H1 (cell line): ENCODE measurements at regions not wholly inside any gene's neighbourhood (a gene's known extent, or its start where the extent isn't known, plus 50 kb on each side); places are given as distances from the start of the nearest gene placed in this dataset.

Experiments
- CTCF ChIA-PET: fragments of 300-600 bp; sonication (Branson Sonifier 250); formaldehyde crosslinking; loops from one replicate; lab custom pipeline; 2021; ENCODE audit not compliant: partially characterized antibody; lab: Charles Lee
- POLR2A ChIA-PET: fragments of 300-600 bp; sonication (Branson Sonifier 250); formaldehyde crosslinking; loops from one replicate; lab custom pipeline; 2021; ENCODE audit warnings: inconsistent platforms; ENCODE audit not compliant: partially characterized antibody; lab: Charles Lee
- DNase-seq, 2 experiments: peaks; one replicate each; pipeline versions ENCODE4 v3.0.0 to v3.0.0-alpha.2; 2010 to 2022; ENCODE audit warnings: low spot score in 2 of 2, low read depth in 1 of 2, mixed read lengths in 1 of 2
- FAIRE-seq: peaks from 2 replicates; lab custom pipeline; 2011; peaks lifted over from hg19 to GRCh38; lab: Jason Lieb, UNC
- H2AFZ ChIP-seq: 2 replicates; pipeline ENCODE4 v1.8.1; 2012; ENCODE audit warnings: low read length, inconsistent platforms
- H2AK5ac ChIP-seq: 2 replicates; pipeline ENCODE4 v1.6.1; 2013; ENCODE audit warnings: low read depth, low read length
- H2BK120ac ChIP-seq: replicated peaks from 2 replicates; pipeline ENCODE3; 2013; ENCODE audit warnings: low read depth, low read length, inconsistent platforms
- H2BK12ac ChIP-seq: 2 replicates; pipeline ENCODE4 v1.6.1; 2013; ENCODE audit warnings: low read depth, low read length
- H2BK15ac ChIP-seq: 2 replicates; pipeline ENCODE4 v1.6.1; 2013; ENCODE audit warnings: low read length
- H2BK20ac ChIP-seq: 2 replicates; pipeline ENCODE4 v1.6.1; 2013; ENCODE audit warnings: low read length
- H2BK5ac ChIP-seq: 2 replicates; pipeline ENCODE4 v1.6.1; 2013; ENCODE audit warnings: low read depth, low read length
- H3K14ac ChIP-seq: 2 replicates; pipeline ENCODE4 v1.6.1; 2013; ENCODE audit warnings: inconsistent platforms; ENCODE audit not compliant: insufficient read length
- H3K18ac ChIP-seq: 2 replicates; pipeline ENCODE4 v1.6.1; 2013; ENCODE audit warnings: low read length; ENCODE audit errors: extremely low read depth
- H3K23ac ChIP-seq: 2 replicates; pipeline ENCODE4 v1.6.1; 2013; ENCODE audit warnings: inconsistent platforms; ENCODE audit not compliant: insufficient read length
- H3K23me2 ChIP-seq: 2 replicates; pipeline ENCODE4 v1.6.1; 2013; ENCODE audit warnings: low read depth, low read length
- H3K27ac ChIP-seq: 2 replicates; pipeline ENCODE4 v1.6.1; 2011; ENCODE audit warnings: low read depth, low read length, inconsistent platforms
- H3K27me3 ChIP-seq, 4 experiments: replicated peaks in 1 of 4; 1 replicate in 1 of 4; 2 replicates in 3 of 4; pipeline versions ENCODE4 v1.6.1 to v1.8.1; 2011 to 2013; ENCODE audit warnings: low read length in 3 of 4, mild to moderate bottlenecking in 3 of 4, inconsistent platforms in 2 of 4, mixed read lengths in 2 of 4, moderate library complexity in 1 of 4; ENCODE audit not compliant: control insufficient read depth in 3 of 4, insufficient read depth in 3 of 4; ENCODE audit errors: extremely low read depth in 1 of 4
- H3K36me3 ChIP-seq, 4 experiments: 2 replicates each; pipeline versions ENCODE4 v1.6.1 to v1.8.1; 2011 to 2013; ENCODE audit warnings: mild to moderate bottlenecking in 4 of 4, low read length in 3 of 4, moderate library complexity in 2 of 4, control low read depth in 1 of 4, inconsistent platforms in 1 of 4; ENCODE audit not compliant: insufficient read depth in 4 of 4, control insufficient read depth in 2 of 4
- H3K4ac ChIP-seq: replicated peaks from 2 replicates; pipeline ENCODE3; 2013; ENCODE audit warnings: low read length, low read depth, mixed read lengths, inconsistent platforms; ENCODE audit not compliant: insufficient read length
- H3K4me1 ChIP-seq, 4 experiments: replicated peaks in 1 of 4; 1 replicate in 1 of 4; 2 replicates in 3 of 4; pipeline versions ENCODE4 v1.6.1 to v1.8.1; 2011 to 2013; ENCODE audit warnings: low read length in 3 of 4, inconsistent platforms in 2 of 4, mixed read lengths in 1 of 4; ENCODE audit not compliant: insufficient read depth in 4 of 4, control insufficient read depth in 3 of 4
- H3K4me2 ChIP-seq, 2 experiments: 2 replicates each; pipeline versions ENCODE4 v1.6.1 to v1.8.1; 2011 to 2013; ENCODE audit warnings: low read depth in 2 of 2, low read length in 2 of 2, control low read depth in 1 of 2, inconsistent platforms in 1 of 2, mild to moderate bottlenecking in 1 of 2; ENCODE audit not compliant: insufficient read depth in 1 of 2
- H3K4me3 ChIP-seq, 4 experiments: fragments of 200-600, 300-600 bp in 1 of 4; sonication (generic), shearing (Covaris generic), sonication (Bioruptor Twin) in 1 of 4; 2 replicates each; pipeline versions ENCODE4 v1.5.1 to v1.8.1; 2011 to 2016; ENCODE audit warnings: low read length in 4 of 4, low read depth in 3 of 4, control low read depth in 2 of 4, inconsistent platforms in 2 of 4, mild to moderate bottlenecking in 2 of 4, mixed read lengths in 1 of 4, moderate library complexity in 1 of 4; ENCODE audit not compliant: insufficient read depth in 2 of 4; ENCODE audit errors: extremely low read depth in 1 of 4
- H3K56ac ChIP-seq: replicated peaks from 2 replicates; pipeline ENCODE3; 2013; ENCODE audit warnings: low read depth, mild to moderate bottlenecking, mixed read lengths, low read length, inconsistent platforms; ENCODE audit not compliant: insufficient read length
- H3K79me1 ChIP-seq: 2 replicates; pipeline ENCODE4 v1.6.1; 2013; ENCODE audit warnings: low read depth, low read length, control low read depth
- H3K79me2 ChIP-seq, 2 experiments: 2 replicates each; pipeline versions ENCODE4 v1.6.1 to v1.8.1; 2012 to 2013; ENCODE audit warnings: low read length in 2 of 2, mild to moderate bottlenecking in 2 of 2, inconsistent platforms in 1 of 2; ENCODE audit not compliant: insufficient read depth in 2 of 2, control insufficient read depth in 1 of 2
- H3K9ac ChIP-seq, 4 experiments: replicated peaks in 1 of 4; 1 replicate in 1 of 4; 2 replicates in 3 of 4; pipeline versions ENCODE4 v1.6.1 to v1.8.1; 2011 to 2013; ENCODE audit warnings: low read depth in 3 of 4, low read length in 3 of 4, control low read depth in 2 of 4, mild to moderate bottlenecking in 2 of 4, moderate library complexity in 2 of 4, inconsistent platforms in 1 of 4; ENCODE audit errors: extremely low read depth in 1 of 4
- H3K9me3 ChIP-seq, 2 experiments: 2 replicates each; pipeline versions ENCODE4 v1.6.1 to v1.8.1; 2012 to 2013; ENCODE audit warnings: mild to moderate bottlenecking in 2 of 2, moderate library complexity in 2 of 2, control low read depth in 1 of 2, inconsistent platforms in 1 of 2, low read depth in 1 of 2, low read length in 1 of 2, mixed read lengths in 1 of 2; ENCODE audit not compliant: insufficient read depth in 2 of 2
- H4K20me1 ChIP-seq, 2 experiments: replicated peaks in 1 of 2; 2 replicates each; pipeline versions ENCODE3 to v1.8.1; 2011 to 2013; ENCODE audit warnings: inconsistent platforms in 2 of 2, low read length in 2 of 2, mild to moderate bottlenecking in 1 of 2; ENCODE audit not compliant: insufficient read depth in 2 of 2, control insufficient read depth in 1 of 2
- H4K5ac ChIP-seq: 2 replicates; pipeline ENCODE4 v1.6.1; 2013; ENCODE audit warnings: low read length, low read depth, mixed read lengths, inconsistent platforms; ENCODE audit not compliant: insufficient read length
- H4K8ac ChIP-seq: 2 replicates; pipeline ENCODE4 v1.8.0; 2013; ENCODE audit warnings: mild to moderate bottlenecking, moderate library complexity, low read length, inconsistent platforms; ENCODE audit not compliant: insufficient read depth; ENCODE audit errors: extremely low read depth
- H4K91ac ChIP-seq: replicated peaks from 2 replicates; pipeline ENCODE3; 2013; ENCODE audit warnings: low read length, mixed read lengths, inconsistent platforms; ENCODE audit not compliant: insufficient read length
- ASH2L ChIP-seq: fragments of 200-600, 300-600 bp; sonication (generic); IDR thresholded peaks from one replicate; pipeline ENCODE4 v1.7.1; 2017; ENCODE audit warnings: low read length
- BACH1 ChIP-seq: IDR thresholded peaks from 2 replicates; pipeline ENCODE4 v1.6.1; 2012; ENCODE audit warnings: low read length, improper control_type of control experiment
- BRCA1 ChIP-seq: IDR thresholded peaks from 2 replicates; pipeline ENCODE4 v1.6.1; 2012; ENCODE audit warnings: low read depth, low read length, improper control_type of control experiment
- CHD2 ChIP-seq: IDR thresholded peaks from 2 replicates; pipeline ENCODE4 v1.6.1; 2012; ENCODE audit warnings: low read length, improper control_type of control experiment
- FOSL1 ChIP-seq: IDR thresholded peaks from 2 replicates; pipeline ENCODE4 v1.6.1; 2011; ENCODE audit warnings: mild to moderate bottlenecking, low read depth, low read length, moderate library complexity; ENCODE audit not compliant: insufficient read depth
- GTF2F1 ChIP-seq: IDR thresholded peaks from 2 replicates; pipeline ENCODE4 v1.6.1; 2012; ENCODE audit warnings: low read depth, low read length, improper control_type of control experiment, borderline replicate concordance
- HDAC6 ChIP-seq: IDR thresholded peaks from one replicate; pipeline ENCODE4 v1.7.1; 2012; ENCODE audit warnings: low read depth, mild to moderate bottlenecking, inconsistent platforms, low read length, moderate library complexity
- JUND ChIP-seq: IDR thresholded peaks from 2 replicates; pipeline ENCODE4 v1.6.1; 2011; ENCODE audit warnings: mild to moderate bottlenecking, improper control_type of control experiment, low read length
- MAX ChIP-seq: IDR thresholded peaks from 2 replicates; pipeline ENCODE4 v1.6.1; 2012; ENCODE audit warnings: inconsistent platforms
- NRF1 ChIP-seq: IDR thresholded peaks from 2 replicates; pipeline ENCODE4 v1.6.1; 2011; ENCODE audit warnings: mild to moderate bottlenecking, low read depth, low read length, improper control_type of control experiment
- POU5F1 ChIP-seq: IDR thresholded peaks from 2 replicates; pipeline ENCODE4 v1.6.1; 2011; ENCODE audit warnings: low read depth, mild to moderate bottlenecking, low read length, moderate library complexity
- SIN3A ChIP-seq, 2 experiments: IDR thresholded peaks in 1 of 2; conservative IDR thresholded peaks in 1 of 2; 2 replicates each; pipeline ENCODE4 v1.6.1; 2011 to 2012; ENCODE audit warnings: low read length in 2 of 2, improper control_type of control experiment in 1 of 2, low read depth in 1 of 2, mild to moderate bottlenecking in 1 of 2
- SIRT6 ChIP-seq: IDR thresholded peaks from one replicate; pipeline ENCODE4 v1.7.1; 2012; ENCODE audit warnings: low read length, inconsistent platforms
- SP1 ChIP-seq: IDR thresholded peaks from 2 replicates; pipeline ENCODE4 v1.6.1; 2011; ENCODE audit warnings: low read depth, low read length
- SUZ12 ChIP-seq: fragments of 200-600 bp; sonication (generic); IDR thresholded peaks from 2 replicates; pipeline ENCODE4 v1.6.1; 2012; ENCODE audit warnings: mild to moderate bottlenecking, inconsistent platforms, low read length, moderate library complexity, mixed read lengths
- TBP ChIP-seq: IDR thresholded peaks from 2 replicates; pipeline ENCODE4 v1.6.1; 2011; ENCODE audit warnings: low read depth, low read length, improper control_type of control experiment
- ZNF274 ChIP-seq: IDR thresholded peaks from 2 replicates; pipeline ENCODE4 v1.7.0; 2012; ENCODE audit warnings: low read length, borderline replicate concordance; ENCODE audit errors: extremely low read depth
- WGBS, 2 experiments: shearing (Covaris generic) in 1 of 2; methylation state at CpG; one replicate each; pipeline versions ENCODE4 v1.1.6 to v1.1.7; 2013 to 2015; ENCODE audit warnings: low lambda C conversion rate in 2 of 2, mixed read lengths in 2 of 2, inconsistent platforms in 1 of 2, low coverage in 1 of 2, missing lambda C conversion rate in 1 of 2; ENCODE audit not compliant: insufficient replicate concordance in 2 of 2, insufficient coverage in 1 of 2, insufficient read length in 1 of 2; ENCODE audit errors: extremely low coverage in 1 of 2, missing lambda C conversion rate in 1 of 2; 5-methylcytosine and 5-hydroxymethylcytosine counted together

GRCh38 chr12:90441431-90441830 is 513.5 kb downstream of the CCER1 start:
- DNase-seq, result no peak
- H4K8ac ChIP-seq, result no peak overlapping the region
- no peak overlapping the region for H4K91ac ChIP-seq
- H2AK5ac ChIP-seq, result no peak overlapping the region
- peaks cover 3 to 10% of the 10 kb centered on the region in 2 experiments; a peak in 3 of 4 replicates for H3K9me3 ChIP-seq
- H3K4me1 ChIP-seq, result no peaks in the 10 kb centered on the region
- H4K20me1 ChIP-seq, result no peaks in the 10 kb centered on the region
- POLR2A ChIA-PET, result no interaction called here
- H3K79me2 ChIP-seq, result no peaks in the 10 kb centered on the region
- H3K56ac ChIP-seq, result no peak overlapping the region
- CTCF ChIA-PET, result no interaction called here
- H2BK5ac ChIP-seq, result no peak overlapping the region
- 86% methylated on average over 1 of the region's 1 CpG; no CpG with 5 or more reads in 1 of the 2 experiments for WGBS, 2 experiments
- no peaks in the 10 kb centered on the region for H3K36me3 ChIP-seq
- H3K23me2 ChIP-seq, result no peaks in the 10 kb centered on the region
- no peaks in the 10 kb centered on the region for H3K79me1 ChIP-seq
- no peak overlapping the region for H2BK15ac ChIP-seq
- H3K23ac ChIP-seq, result no peak overlapping the region
- H2BK20ac ChIP-seq, result no peak overlapping the region
- no peak overlapping the region for H3K9ac ChIP-seq
- H3K4ac ChIP-seq, result no peak overlapping the region
- no peaks in the 10 kb centered on the region for H3K27me3 ChIP-seq
- H2BK120ac ChIP-seq, result no peak overlapping the region
- H2BK12ac ChIP-seq, result no peak overlapping the region
- no peak overlapping the region for H2AFZ ChIP-seq
- H4K5ac ChIP-seq, result no peak overlapping the region
- no peak overlapping the region for H3K4me3 ChIP-seq
- TF ChIP-seq BACH1 (no peak), JUND (no peak), GTF2F1 (no peak), ASH2L (no peak), ZNF274 (no peak), BRCA1 (no peak), MAX (no peak), SUZ12 (no peak), NRF1 (no peak), SIN3A (conservative IDR thresholded peaks at IDR 0.05 in 1 of 2, IDR thresholded peaks at IDR 0.05 in 1 of 2; ENCODE audit: low read depth in 1 of 2, low read length in 2 of 2) (no peak), TBP (no peak), SIRT6 (no peak), FOSL1 (no peak), CHD2 (no peak), HDAC6 (no peak), SP1 (no peak), POU5F1 (no peak)
- TF ChIP-seq, all 59 proteins: peak for 0
- Histone ChIP-seq H3K4me2 (no peak overlapping the region), H3K18ac (no peak overlapping the region), H3K27ac (no peak overlapping the region), H3K14ac (no peak overlapping the region)
- no peak for FAIRE-seq
